Caco-2 (cell line): ENCODE measurements at regions not wholly inside any gene's neighbourhood (a gene's known extent, or its start where the extent isn't known, plus 50 kb on each side); places are given as distances from the start of the nearest gene placed in this dataset.

ENCODE experiments used
- BruUV-seq: library from RNA; stranded (reverse); fragments of 400-500 nt; replicated peaks from 2 replicates; lab custom pipeline; 2021; lab: Mats Ljungman, UMichigan
- CTCF ChIA-PET: fragments of 300-600 bp; sonication (Branson Sonifier 250); formaldehyde crosslinking; loops from one replicate; lab custom pipeline; 2022; ENCODE audit warnings: antibody characterized with exemption; lab: Charles Lee
- POLR2A ChIA-PET: fragments of 300-600 bp; sonication (Branson Sonifier 250); formaldehyde crosslinking; loops from one replicate; lab custom pipeline; 2022; ENCODE audit warnings: antibody characterized with exemption; lab: Charles Lee
- DNase-seq, 2 experiments: peaks; one replicate each; pipeline versions ENCODE4 v3.0.0 to v3.0.0-alpha.2; 2020 to 2022
- H3K27me3 ChIP-seq: replicated peaks from 2 replicates; pipeline ENCODE4 v1.6.0; 2011; ENCODE audit warnings: low read length; ENCODE audit not compliant: control insufficient read depth, insufficient read depth
- H3K36me3 ChIP-seq: 2 replicates; pipeline ENCODE4 v1.5.1; 2011; ENCODE audit warnings: low read length; ENCODE audit not compliant: control insufficient read depth, insufficient read depth
- H3K4me1 ChIP-seq: fragments of 250-450 bp; sonication (Bioruptor Pico); 2 replicates; pipeline ENCODE4 v1.5.1; 2020; ENCODE audit warnings: mild to moderate bottlenecking
- H3K4me3 ChIP-seq: 2 replicates; pipeline ENCODE4 v1.5.1; 2011; ENCODE audit warnings: low read depth, mild to moderate bottlenecking, control low read depth, low read length
- H3K9me3 ChIP-seq: fragments of 250-450 bp; sonication (Bioruptor Pico); 2 replicates; pipeline ENCODE4 v1.5.1; 2020; ENCODE audit warnings: mild to moderate bottlenecking, moderate library complexity
- H3K27ac Mint-ChIP-seq: one replicate; pipeline ENCODE4 v1.8.0; 2022; ENCODE audit warnings: mixed read lengths; ENCODE audit not compliant: unreplicated experiment
- H3K27me3 Mint-ChIP-seq: one replicate; pipeline ENCODE4 v1.8.0; 2022; ENCODE audit warnings: mixed read lengths; ENCODE audit not compliant: insufficient read depth, unreplicated experiment
- H3K36me3 Mint-ChIP-seq: one replicate; pipeline ENCODE4 v1.8.0; 2022; ENCODE audit warnings: mild to moderate bottlenecking, mixed read lengths; ENCODE audit not compliant: insufficient read depth, unreplicated experiment
- H3K4me1 Mint-ChIP-seq: one replicate; pipeline ENCODE4 v1.8.0; 2022; ENCODE audit warnings: low read depth, mixed read lengths; ENCODE audit not compliant: unreplicated experiment
- H3K4me3 Mint-ChIP-seq: one replicate; pipeline ENCODE4 v1.8.0; 2022; ENCODE audit warnings: mild to moderate bottlenecking, moderate library complexity, mixed read lengths; ENCODE audit not compliant: unreplicated experiment
- H3K9me3 Mint-ChIP-seq: one replicate; pipeline ENCODE4 v1.8.0; 2022; ENCODE audit warnings: mixed read lengths; ENCODE audit not compliant: unreplicated experiment
- intact Hi-C: fragments of 100-400 bp; cut with micrococcal nuclease; formaldehyde crosslinking; loops from one replicate; pipeline ENCODE4 v1.10.0; 2022; ENCODE audit not compliant: unreplicated experiment
- TF ChIP-seq, protein P1 (sequence below), 2 experiments: fragments of 200-600 bp in 1 of 2; IDR thresholded peaks; 1 replicate in 1 of 2; 2 replicates in 1 of 2; pipeline versions ENCODE4 v1.5.1 to v1.8.0; 2011 to 2022; ENCODE audit warnings: antibody characterized with exemption in 1 of 2, control low read depth in 1 of 2, inconsistent platforms in 1 of 2, low read depth in 1 of 2, low read length in 1 of 2, mild to moderate bottlenecking in 1 of 2, moderate library complexity in 1 of 2; ENCODE audit not compliant: insufficient read depth in 1 of 2, severe bottlenecking in 1 of 2, unreplicated experiment in 1 of 2

GRCh38 chr4:135225551-135225950, 1024.0 kb upstream of the PABPC4L start:
- POLR2A ChIA-PET, result no interaction called here
- H3K27ac Mint-ChIP-seq, result no peak overlapping the region
- no peaks in the 10 kb centered on the region for H3K9me3 ChIP-seq
- H3K36me3 Mint-ChIP-seq, result no peaks in the 10 kb centered on the region
- TF ChIP-seq, protein P1, sequence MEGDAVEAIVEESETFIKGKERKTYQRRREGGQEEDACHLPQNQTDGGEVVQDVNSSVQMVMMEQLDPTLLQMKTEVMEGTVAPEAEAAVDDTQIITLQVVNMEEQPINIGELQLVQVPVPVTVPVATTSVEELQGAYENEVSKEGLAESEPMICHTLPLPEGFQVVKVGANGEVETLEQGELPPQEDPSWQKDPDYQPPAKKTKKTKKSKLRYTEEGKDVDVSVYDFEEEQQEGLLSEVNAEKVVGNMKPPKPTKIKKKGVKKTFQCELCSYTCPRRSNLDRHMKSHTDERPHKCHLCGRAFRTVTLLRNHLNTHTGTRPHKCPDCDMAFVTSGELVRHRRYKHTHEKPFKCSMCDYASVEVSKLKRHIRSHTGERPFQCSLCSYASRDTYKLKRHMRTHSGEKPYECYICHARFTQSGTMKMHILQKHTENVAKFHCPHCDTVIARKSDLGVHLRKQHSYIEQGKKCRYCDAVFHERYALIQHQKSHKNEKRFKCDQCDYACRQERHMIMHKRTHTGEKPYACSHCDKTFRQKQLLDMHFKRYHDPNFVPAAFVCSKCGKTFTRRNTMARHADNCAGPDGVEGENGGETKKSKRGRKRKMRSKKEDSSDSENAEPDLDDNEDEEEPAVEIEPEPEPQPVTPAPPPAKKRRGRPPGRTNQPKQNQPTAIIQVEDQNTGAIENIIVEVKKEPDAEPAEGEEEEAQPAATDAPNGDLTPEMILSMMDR (IDR thresholded peaks at IDR 0.05; ENCODE audit: insufficient read depth in 1 of 2, low read depth in 1 of 2, low read length in 1 of 2, severe bottlenecking in 1 of 2, unreplicated experiment in 1 of 2), result no peak
- no peaks in the 10 kb centered on the region for H3K27me3 Mint-ChIP-seq
- intact Hi-C loops, result no loop called here
- BruUV-seq, result no TSS peak
- no peaks in the 10 kb centered on the region for H3K4me1 Mint-ChIP-seq
- no peaks in the 10 kb centered on the region for H3K4me1 ChIP-seq
- no peak overlapping the region for H3K4me3 ChIP-seq
- CTCF ChIA-PET, result no interaction called here
- no peak for DNase-seq
- no peaks in the 10 kb centered on the region for H3K27me3 ChIP-seq
- no peaks in the 10 kb centered on the region for H3K36me3 ChIP-seq
- H3K4me3 Mint-ChIP-seq, result no peak overlapping the region
- H3K9me3 Mint-ChIP-seq, result no peaks in the 10 kb centered on the region

DNA sequence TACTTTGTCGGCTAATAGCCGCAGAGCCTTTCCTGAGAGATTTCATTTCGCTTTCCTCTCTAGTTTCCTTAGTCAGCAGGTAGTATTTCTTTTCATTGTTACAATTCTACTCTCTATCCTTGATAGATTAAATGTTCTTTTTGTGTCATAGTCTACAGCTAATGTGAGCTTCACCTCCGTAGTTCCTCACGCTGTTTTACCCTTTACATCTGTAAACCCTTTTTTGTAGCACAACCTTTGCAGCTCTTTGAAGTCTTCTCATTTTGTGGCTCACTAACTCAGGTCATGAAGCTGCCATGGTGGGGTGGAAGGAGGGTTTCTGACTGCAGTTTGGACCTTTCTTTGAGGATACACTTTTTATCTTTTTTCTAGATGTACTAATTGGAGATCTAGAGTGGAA, 1008.8 kb upstream of the PABPC4L start:
- Histone ChIP-seq H3K4me3 (no peak overlapping the region), H3K27me3 (no peaks in the 10 kb centered on the region), H3K4me1 (no peaks in the 10 kb centered on the region), H3K9me3 (no peaks in the 10 kb centered on the region), H3K36me3 (no peaks in the 10 kb centered on the region)
- Mint-ChIP-seq H3K9me3 (no peaks in the 10 kb centered on the region), H3K4me1 (no peaks in the 10 kb centered on the region), H3K4me3 (no peak overlapping the region), H3K27me3 (no peaks in the 10 kb centered on the region), H3K27ac (no peak overlapping the region), H3K36me3 (no peaks in the 10 kb centered on the region)
- POLR2A ChIA-PET, result no interaction called here
- intact Hi-C loops, result no loop called here
- CTCF ChIA-PET, result no interaction called here
- no TSS peak for BruUV-seq
- TF ChIP-seq, protein P1 (IDR thresholded peaks at IDR 0.05; ENCODE audit: insufficient read depth in 1 of 2, low read depth in 1 of 2, low read length in 1 of 2, severe bottlenecking in 1 of 2, unreplicated experiment in 1 of 2), result no peak
- no peak for DNase-seq

DNA sequence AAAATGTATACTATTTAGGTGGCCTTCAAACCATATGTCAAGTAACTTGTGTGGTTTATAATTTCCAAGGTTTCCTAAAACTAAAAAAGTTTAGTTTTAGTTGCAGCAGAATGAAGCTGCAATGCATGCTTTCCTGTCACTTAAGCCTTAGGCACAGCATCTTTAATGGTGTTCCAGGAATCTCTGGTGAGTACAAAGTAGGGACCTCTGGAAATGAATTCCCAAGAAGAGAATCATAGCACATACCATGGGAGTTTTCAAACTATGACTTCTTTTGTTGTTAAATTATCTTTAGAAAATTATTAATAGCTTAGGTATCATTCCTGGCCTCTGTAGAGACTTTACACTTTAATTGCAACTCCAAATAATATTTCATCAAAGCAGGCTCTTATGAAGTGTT, 1005.9 kb upstream of the PABPC4L start:
- Histone ChIP-seq H3K36me3 (no peaks in the 10 kb centered on the region), H3K4me3 (no peak overlapping the region), H3K4me1 (peaks cover 7% of the 10 kb centered on the region), H3K9me3 (no peaks in the 10 kb centered on the region), H3K27me3 (no peaks in the 10 kb centered on the region)
- DNase-seq, result no peak
- POLR2A ChIA-PET, result no interaction called here
- H3K9me3 Mint-ChIP-seq, result no peaks in the 10 kb centered on the region
- no peak overlapping the region for H3K4me3 Mint-ChIP-seq
- H3K27me3 Mint-ChIP-seq, result no peaks in the 10 kb centered on the region
- no peaks in the 10 kb centered on the region for H3K4me1 Mint-ChIP-seq
- intact Hi-C loops, result no loop called here
- CTCF ChIA-PET, result no interaction called here
- TF ChIP-seq, protein P1 (IDR thresholded peaks at IDR 0.05; ENCODE audit: insufficient read depth in 1 of 2, low read depth in 1 of 2, low read length in 1 of 2, severe bottlenecking in 1 of 2, unreplicated experiment in 1 of 2), result no peak
- no peaks in the 10 kb centered on the region for H3K36me3 Mint-ChIP-seq
- no TSS peak for BruUV-seq
- no peak overlapping the region for H3K27ac Mint-ChIP-seq
